ENCODE measurements at regions not wholly inside any gene's neighbourhood (a gene's known extent, or its start where the extent isn't known, plus 50 kb on each side); places are given as distances from the start of the nearest gene placed in this dataset.

DNA sequence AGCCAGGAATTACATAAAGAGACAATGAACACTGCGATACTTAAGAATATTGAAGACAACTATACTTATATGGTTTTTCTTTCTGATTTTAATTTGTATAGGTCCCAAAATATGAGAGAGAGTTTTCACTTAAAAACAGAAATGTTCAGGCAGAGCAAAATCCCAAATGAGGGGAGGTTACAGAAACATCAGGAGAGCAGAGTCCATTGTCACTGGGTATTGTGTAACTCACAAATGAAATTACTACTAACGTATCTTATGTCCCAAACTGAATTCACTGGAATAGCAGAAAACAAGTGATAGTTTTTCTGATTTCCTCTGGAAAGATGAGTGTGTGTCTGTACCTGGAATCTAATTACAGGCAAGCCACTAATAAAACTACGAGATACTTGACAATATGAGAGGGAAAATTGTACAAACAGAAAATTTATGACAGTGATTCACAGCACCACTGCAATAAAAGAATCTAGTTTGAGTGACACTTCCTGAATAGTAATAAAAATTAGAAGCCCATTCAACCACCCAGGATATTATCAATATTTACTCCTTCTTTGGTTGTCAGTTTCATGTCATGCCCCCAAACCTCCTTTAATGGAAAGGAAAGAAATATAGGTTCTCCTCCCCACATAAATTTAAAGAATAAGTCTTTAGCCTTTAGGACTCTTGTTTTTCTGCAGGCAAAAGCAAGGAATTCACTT, 522.6 kb downstream of the ADGRL2 start:
- Mint-ChIP-seq H3K36me3 (ENCODE audit: low read depth) (no peaks in the 10 kb centered on the region), H3K27me3 (ENCODE audit: low read depth) (no peaks in the 10 kb centered on the region), H3K4me1 (no peaks in the 10 kb centered on the region), H3K27ac (ENCODE audit: unreplicated experiment) (no peak overlapping the region), H3K9me3 (no peaks in the 10 kb centered on the region), H3K4me3 (no peak overlapping the region)
- no peak for TF ChIP-seq CTCF (conservative IDR thresholded peaks at IDR 0.05)
- DNase-seq (ENCODE audit: low read depth, low spot score) = no peak

- H3K9me3 Mint-ChIP-seq = no peaks in the 10 kb centered on the region
- no peaks in the 10 kb centered on the region for H3K36me3 Mint-ChIP-seq (ENCODE audit: low read depth)
- H3K4me3 Mint-ChIP-seq = no peak overlapping the region
- H3K27me3 Mint-ChIP-seq (ENCODE audit: low read depth) = no peaks in the 10 kb centered on the region
- no peak for TF ChIP-seq CTCF (conservative IDR thresholded peaks at IDR 0.05)
- no peaks in the 10 kb centered on the region for H3K4me1 Mint-ChIP-seq
- no peak for DNase-seq (ENCODE audit: low read depth, low spot score)
- H3K27ac Mint-ChIP-seq (ENCODE audit: unreplicated experiment) = no peak overlapping the region
Observed at GRCh38 chr1:82321794-82322193, 521.1 kb downstream of the ADGRL2 start.

DNA sequence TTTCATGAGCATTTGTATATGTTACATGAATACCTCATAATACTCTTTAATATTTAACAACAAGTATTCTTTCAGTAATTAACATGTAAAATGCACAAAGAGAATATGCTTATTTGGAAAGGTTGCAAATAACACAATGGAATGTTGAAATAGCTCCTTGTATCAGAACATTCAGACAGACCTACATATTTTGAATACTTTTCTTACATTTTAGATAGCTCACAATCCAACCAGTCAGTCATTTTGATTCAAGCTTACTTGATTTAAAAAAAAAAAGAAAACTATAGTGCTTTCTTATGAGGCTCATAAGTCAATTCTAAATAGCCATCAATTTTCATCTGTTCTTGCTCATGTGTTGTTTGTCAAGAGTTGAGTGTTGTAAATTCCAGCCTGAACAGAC, 518.8 kb downstream of the ADGRL2 start:
- Mint-ChIP-seq H3K4me1 (no peaks in the 10 kb centered on the region), H3K9me3 (no peaks in the 10 kb centered on the region), H3K27ac (ENCODE audit: unreplicated experiment) (no peak overlapping the region), H3K4me3 (no peak overlapping the region), H3K36me3 (ENCODE audit: low read depth) (no peaks in the 10 kb centered on the region), H3K27me3 (ENCODE audit: low read depth) (no peaks in the 10 kb centered on the region)
- no peak for DNase-seq (ENCODE audit: low read depth, low spot score)
- TF ChIP-seq CTCF (conservative IDR thresholded peaks at IDR 0.05) = no peak

DNA sequence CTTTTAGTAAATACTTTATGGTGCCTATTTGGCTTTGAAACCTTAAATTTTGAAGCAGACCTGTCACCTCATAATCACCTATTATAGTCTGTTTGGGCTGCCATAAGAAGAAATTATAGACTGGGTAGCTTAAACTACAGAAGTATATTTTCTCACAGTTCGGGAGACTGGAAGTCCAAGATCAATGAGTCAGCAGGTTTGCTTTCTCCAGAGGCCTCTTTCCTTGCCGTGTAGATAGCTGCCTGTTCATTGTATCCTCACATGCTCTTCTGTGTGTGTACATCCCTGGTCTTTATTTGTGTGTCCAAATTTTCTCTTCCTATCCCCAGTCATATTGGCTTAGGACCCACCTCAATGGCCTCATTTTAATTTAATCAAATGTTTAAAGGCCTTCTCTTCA, 518.2 kb downstream of the ADGRL2 start:
- Mint-ChIP-seq H3K4me1 (no peaks in the 10 kb centered on the region), H3K27me3 (ENCODE audit: low read depth) (no peaks in the 10 kb centered on the region), H3K4me3 (no peak overlapping the region), H3K27ac (ENCODE audit: unreplicated experiment) (no peak overlapping the region), H3K36me3 (ENCODE audit: low read depth) (peaks cover 4% of the 10 kb centered on the region), H3K9me3 (peaks cover 2% of the 10 kb centered on the region)
- TF ChIP-seq CTCF (conservative IDR thresholded peaks at IDR 0.05) = no peak
- DNase-seq (ENCODE audit: low read depth, low spot score) = no peak

GRCh38 chr1:82318265-82318664, 517.5 kb downstream of the ADGRL2 start:
- Mint-ChIP-seq H3K36me3 (ENCODE audit: low read depth) (peaks cover 4% of the 10 kb centered on the region), H3K4me1 (no peaks in the 10 kb centered on the region), H3K27ac (ENCODE audit: unreplicated experiment) (no peak overlapping the region), H3K9me3 (peaks cover 2% of the 10 kb centered on the region), H3K4me3 (no peak overlapping the region), H3K27me3 (ENCODE audit: low read depth) (no peaks in the 10 kb centered on the region)
- no peak for DNase-seq (ENCODE audit: low read depth, low spot score)
- no peak for TF ChIP-seq CTCF (conservative IDR thresholded peaks at IDR 0.05)
